ENCODE measurements at regions not wholly inside any gene's neighbourhood (a gene's known extent, or its start where the extent isn't known, plus 50 kb on each side); places are given as distances from the start of the nearest gene placed in this dataset.
"Not testable (repeated sequence)": the region's sequence is repeated elsewhere in the genome, so short reads cannot be mapped to it uniquely, and the experiment has no call there.

DNA sequence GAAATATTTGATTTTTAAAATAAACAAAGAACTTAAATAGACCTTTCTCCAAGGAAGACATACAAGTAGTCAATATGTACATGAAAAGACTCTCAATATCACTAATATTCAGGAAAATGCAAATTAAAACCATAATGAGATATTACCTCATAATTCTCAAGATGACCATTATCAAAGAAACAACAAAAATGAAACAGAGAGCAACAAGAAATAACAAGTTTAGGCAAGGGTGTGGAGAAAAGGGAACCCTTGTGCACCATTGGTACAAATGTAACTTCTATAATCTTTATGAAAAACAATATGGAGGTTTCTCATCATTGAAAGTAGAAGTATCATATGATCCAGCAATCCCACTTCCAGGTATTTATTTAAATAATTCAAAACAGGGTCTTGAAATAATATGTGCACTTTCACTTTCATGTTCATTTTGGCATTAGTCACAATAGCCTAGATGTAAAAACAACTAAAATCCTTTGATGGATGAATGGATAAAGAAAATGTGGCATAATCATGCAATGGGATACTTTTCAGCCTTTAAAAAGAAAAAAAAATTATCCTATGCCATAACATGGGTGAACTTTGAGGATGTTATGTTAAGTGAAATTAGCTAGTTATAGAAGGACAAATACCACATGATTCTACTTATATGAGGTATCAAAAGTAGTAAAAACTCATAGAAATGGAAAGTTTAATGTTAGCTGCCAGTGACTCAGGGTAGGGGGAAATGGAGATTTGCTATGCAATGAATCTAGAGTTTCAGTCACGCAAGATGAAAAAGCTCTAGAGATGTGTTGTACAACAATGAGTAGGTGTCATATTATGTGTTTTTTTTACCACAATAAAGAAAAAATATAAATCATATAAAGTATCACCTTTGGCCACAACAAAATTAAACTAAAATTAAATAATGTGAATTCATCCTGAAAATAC, 114.5 kb upstream of the LYPLAL1 start:
- DNase-seq (ENCODE audit: low read depth) = no peak

DNA sequence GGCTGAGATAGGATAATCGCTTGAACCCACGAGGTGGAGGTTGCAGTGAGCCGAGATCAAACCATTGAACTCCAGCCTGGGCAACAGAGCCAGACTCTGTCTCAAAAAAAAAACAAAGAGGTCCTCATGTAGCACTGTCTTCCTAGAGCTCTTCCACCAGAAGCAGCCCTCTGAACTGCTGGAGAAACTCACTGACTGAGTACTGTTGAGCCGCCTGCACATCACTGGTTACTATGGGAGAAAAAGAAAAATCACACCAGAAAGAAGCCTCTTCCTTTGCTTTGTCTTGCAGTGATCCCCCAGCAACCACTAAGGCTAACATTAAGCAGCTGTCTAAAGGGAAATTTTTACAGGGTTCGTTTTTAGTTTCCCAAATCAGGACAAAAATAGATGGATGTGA, 112.9 kb upstream of the LYPLAL1 start:
- no peak for DNase-seq (ENCODE audit: low read depth)

DNA sequence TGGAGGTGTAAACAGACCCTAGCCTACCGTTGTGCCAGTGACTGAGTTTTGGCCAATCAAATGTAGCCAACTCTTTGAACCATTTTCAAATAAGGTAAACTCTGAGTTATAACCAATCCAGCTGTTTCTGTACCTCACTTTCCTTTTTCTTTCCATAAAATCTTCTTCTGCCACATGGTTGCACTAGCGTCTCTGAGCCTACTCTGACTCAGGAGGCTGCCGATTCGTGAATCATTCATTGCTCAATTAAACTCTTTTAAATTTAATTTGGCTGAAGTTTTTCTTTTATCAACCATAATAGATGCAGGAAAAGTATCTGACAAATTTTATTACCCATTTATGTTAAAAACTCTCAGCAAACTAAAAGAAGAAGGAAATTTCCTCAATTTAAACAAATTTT, 111.5 kb upstream of the LYPLAL1 start:
- DNase-seq (ENCODE audit: low read depth) = no peak

DNA sequence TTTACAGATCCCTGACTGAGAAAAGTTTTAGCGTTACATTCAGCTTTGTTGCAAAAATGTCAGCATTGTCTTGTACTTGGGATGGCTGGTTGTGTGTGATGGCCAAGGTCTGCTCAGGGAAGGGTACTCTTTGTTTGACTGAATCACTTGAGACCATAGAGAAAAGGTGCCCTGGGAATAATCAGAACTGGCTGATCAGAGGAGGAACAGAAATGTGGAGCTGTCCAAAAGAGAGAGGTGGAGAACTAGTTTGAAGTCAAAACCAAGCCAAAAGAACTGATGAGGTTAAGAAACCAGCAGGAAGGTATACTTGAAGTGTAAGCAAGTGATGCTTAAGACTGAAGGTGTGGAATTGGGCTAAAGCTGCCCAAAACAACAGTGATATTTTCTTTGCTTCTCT, 107.6 kb upstream of the LYPLAL1 start:
- no peak for DNase-seq (ENCODE audit: low read depth)

DNA sequence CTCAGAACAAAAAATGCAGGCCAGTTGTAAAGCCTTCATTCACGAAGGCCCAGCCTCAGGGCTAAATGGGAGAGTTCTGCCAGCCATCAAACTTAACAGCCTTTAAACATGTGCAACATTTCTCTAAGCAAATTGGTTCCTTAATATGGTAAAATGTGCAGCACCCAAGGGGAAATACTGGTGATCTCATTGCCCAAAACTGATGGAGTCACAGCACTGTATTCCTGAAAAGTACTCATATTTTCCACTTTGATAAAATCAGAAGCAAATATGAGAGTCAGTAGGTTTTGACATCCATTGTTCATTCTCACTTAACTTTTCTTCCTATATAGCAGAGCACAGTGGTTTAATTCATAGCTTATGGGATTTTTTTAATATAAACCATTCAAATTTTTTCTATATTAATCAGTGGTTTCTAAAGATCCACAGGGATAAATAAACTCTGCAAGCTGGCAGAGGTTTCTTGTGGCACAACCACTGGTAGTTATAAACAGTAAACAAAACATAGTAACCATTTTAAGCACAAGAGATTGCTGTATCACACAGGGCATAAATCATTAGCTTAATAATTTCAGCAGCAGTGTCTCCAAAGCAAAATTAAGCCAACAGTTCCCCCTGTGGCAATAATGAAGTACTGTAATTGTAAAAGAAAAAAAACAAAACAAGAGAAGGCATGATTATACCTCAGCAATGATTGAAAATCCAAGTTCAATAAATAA, 106.9 kb upstream of the LYPLAL1 start:
- DNase-seq (ENCODE audit: low read depth) = no peak

DNA sequence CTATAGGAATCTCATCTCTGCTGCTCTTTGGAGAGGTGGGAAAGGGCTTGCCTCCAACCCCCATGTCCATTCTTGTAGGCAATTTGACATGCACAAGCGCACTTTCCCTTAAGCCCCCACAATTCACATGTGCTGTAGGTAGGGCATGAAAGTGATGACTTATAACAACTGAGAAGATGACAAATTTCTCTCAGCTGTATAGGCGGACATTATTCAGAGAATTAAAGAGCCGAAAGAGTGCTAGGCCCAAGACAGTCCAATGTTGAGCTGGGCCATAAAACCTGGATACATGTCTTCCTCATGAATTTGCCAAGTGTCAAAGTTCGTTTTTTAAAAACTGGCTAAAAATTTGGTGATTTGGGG, 106.3 kb upstream of the LYPLAL1 start:
- DNase-seq (ENCODE audit: low read depth) = no peak

DNA sequence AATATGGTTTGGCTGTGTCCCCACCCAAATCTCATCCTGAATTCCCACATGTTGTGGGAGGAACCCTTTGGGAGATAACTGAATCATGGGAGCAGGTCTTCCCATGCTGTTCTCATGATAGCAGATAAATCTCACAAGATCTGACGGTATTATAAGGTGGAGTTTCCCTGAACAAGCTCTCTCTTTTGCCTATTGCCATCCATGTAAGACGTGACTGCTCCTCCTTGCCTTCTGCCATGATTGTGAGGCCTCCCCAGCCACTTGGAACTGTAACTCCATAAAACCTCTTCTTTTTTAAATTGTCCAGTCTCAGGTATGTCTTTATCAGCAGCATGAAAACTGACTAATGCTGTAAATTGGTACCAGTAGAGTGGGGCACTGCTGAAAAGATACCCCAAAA, 103.3 kb upstream of the LYPLAL1 start:
- DNase-seq (ENCODE audit: low read depth) = not testable (repeated sequence)

DNA sequence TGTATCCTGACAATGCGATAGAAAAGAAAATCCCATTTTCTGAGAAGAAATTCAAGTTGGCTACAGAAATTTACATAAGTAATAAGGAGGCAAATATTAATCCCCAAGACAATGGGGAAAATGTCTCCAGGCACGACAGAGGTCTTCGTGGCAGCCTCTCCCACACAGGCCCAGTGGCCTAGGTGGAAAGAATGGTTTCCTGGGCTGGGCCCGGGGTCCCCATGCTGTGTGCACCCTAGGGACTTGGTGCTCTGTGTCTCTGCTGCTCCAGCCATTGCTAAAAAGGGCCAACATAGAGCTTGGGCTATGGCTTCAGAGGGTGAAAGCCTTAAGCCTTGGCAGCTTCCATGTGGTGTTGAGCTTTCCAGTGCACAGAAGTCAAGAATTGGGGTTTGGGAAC, 102.5 kb upstream of the LYPLAL1 start:
- no peak for DNase-seq (ENCODE audit: low read depth)

DNA sequence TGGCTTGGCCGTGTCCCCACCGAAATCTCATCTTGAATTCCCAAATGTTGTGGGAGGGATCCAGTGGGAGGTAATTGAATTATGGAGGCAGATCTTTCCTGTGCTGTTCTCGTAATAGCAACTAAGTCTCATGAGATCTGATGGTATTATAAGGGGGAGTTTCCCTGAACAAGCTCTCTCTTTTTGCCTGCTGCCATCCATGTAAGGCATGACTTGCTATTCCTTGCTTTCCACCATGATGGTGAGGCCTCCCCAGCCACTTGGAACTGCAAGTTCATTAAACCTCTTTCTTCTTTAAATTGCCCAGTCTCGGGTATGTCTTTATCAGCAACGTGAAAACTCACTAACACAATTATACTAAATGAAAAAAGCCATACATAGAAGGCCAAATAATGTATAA, 101.3 kb upstream of the LYPLAL1 start:
- no peak for DNase-seq (ENCODE audit: low read depth)

DNA sequence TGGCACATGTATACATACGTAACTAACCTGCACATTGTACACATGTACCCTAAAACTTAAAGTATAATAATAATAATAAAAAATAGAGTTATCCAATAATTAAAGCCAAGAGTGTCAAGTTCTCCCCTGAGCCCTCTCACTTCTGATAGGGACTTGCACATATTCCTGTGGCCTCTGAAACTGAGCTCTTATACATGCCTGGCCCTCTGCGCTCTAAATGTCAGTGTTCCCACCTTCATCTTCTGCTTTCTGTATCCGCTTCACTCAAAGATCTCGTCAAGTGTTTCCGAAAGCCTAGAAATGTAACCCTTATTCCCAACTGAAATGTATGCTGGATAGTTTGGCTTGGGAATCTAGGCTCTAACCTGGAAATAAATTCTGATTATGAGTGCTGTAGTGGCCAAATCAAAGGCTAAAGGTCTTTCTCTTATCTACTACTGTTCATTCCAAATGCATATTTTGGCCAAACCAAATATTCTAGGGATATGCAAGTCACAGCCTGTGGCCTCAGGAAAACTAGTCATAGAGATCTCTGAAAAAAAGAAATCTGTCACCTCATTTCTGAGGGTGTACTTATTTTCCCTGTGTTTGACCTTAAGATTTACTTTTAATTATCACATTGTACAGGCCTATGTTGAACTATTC, 99.5 kb upstream of the LYPLAL1 start:
- DNase-seq (ENCODE audit: low read depth) = no peak

DNA sequence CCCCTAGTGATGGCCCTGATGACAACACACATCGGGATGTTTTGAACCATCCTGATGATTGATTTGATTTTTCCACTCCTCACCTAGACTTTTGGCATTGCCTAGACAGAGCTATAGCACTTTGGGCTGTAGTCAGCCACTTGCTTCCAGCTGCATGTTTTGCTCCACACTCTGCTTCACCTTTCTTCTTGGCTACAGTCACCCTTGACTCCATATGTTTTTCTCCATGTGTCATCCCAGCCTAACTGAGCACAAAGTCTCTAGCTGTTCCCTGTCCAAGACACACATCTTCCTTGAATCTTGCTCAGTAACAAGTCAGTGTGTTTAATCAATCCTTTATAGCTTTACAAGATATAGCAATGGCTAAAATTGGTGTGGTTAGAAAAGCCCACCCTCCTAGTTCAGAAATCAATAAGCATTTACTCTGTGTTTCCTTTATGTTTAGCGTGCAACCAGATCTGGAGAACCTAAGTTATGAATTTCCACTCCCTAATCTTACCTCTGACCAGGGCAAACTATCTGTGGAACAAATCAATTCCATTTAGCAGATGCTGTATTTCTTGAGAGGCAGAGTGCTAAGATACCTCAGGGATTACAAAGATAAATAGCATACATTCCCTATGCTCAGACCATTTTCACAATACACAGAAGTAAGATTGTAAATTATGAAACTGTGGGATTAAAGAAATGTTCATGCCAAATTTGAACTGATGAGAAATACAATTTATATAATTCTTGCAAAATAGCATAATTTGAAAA, 98.4 kb upstream of the LYPLAL1 start:
- no peak for DNase-seq (ENCODE audit: low read depth)

DNA sequence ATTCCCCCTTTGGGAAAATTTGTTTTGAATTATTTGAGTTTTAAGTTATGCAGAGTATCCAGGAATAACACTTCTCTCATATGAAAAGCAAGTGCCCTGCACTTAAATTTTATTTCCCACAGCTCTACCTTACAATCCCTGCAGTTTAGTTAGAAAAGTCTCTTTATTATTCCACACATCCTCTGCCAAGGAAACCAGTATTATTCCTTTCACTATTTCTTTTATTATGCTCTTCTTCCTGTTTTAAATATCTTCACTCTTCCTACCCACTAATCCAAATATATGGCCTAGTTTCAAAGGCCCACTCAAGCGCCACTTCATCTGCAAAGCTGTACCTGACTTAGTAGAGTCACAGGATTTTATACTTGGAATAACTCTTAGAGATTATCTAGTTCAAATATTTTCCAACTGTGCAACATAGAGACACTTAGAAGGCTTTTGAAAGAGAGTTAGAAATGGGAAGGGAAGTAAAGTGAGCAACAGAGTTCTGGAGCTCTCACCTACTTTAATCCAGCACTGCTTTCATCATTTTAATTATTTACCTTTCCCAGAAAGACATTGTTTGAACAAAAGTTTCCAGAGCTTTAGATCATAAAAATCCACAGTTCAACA, 97.2 kb upstream of the LYPLAL1 start:
- DNase-seq (ENCODE audit: low read depth) = no peak

DNA sequence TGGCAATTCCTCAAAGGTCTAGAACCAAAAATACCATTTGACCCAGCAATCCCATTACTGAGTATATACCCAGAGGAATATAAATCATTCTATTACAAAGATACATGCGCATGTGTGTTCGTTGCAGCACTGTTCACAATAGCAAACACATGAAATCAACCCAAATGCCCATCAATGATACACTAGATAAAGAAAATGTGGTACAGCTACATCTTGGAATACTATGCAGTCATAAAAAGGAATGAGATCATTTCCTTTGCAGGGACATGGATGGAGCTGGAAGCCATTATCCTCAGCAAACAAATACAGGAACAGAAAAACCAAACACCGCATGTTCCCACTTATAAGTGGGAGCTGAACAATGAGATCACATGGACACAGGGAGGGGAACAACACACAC, 95.9 kb upstream of the LYPLAL1 start:
- DNase-seq (ENCODE audit: low read depth) = not testable (repeated sequence)

DNA sequence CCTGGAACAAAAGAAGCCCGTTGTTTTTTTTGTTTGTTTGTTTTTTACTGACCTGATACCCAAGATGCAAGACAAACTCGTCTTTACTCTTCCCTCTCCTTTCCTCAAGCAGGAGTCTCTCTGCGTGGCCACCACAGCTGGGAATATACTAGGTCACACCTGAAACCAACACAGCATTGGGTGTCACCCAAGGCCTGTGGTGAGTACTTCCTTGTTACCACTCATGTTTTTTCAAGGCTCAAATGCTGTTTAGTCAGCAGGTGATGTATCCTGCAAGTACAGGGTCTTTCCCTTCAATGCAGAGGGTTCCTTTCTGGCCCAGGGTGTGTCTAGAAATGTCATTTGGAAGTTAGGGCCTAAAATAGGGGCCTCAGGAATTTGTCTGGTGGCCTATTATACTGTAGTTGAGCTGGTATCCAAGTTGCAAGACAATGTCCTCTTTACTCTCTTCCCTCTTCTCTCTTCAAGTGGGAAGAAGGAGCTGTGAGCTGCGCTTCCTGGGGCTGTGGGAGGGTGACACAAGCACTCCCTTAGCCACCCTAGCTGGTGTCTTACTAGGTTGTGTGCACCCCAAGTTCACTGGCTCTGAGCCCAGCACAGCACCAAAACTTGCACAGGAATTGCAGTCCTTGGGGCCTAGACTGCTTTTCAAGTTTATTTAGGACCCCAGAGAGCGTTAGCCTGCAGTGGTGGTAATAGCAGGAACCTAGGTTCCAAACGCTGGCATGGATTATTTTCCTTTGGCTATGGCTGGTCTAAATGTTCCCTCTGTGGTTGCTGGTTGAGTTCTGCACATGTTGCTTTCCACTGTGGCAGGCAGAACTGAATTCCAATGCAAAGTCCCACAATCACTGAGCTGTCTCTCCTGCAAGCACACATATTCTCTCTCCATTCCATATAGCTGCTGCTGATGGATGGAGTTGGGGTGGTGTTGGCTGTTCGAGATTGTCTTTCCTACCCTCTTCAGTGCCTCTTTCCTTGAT, 91.4 kb upstream of the LYPLAL1 start:
- no peak for DNase-seq (ENCODE audit: low read depth)

DNA sequence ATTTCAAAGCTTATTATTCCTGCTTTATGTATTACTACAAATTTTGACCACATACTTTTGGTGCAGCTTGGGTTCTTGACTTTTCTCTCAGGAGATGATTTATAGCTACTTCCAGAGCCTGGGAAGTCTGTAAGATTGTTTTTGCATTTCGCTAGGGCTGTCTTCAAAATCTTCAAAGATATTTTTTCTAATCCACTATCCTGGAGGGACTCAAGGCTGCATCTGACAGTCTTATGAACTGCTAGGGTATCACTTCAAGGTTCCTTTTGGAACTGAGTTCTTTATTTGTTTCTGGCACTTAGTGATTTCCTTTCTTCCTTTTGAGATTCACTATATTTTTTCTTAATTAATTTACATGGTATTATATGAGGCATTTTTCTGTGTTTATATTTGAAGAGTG, 90.0 kb upstream of the LYPLAL1 start:
- no peak for DNase-seq (ENCODE audit: low read depth)

DNA sequence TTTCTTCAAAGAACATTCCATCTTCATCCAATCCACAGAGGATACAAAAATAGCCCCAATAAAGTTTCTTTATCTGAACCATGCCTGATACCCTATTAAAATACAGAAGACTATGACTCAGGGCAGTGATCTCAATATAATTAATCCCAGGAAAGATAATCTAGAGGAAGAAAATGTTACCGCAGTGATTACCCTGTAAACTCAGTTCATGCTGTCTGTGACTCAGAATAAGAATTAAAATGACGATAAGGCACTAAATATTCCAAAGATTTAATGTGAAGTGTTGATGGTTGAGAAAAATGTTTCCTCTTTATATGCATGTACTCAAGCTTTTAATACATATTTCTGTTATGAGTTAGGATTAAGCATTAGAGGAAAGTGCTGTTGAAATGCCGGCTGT, 88.6 kb upstream of the LYPLAL1 start:
- no peak for DNase-seq (ENCODE audit: low read depth)

DNA sequence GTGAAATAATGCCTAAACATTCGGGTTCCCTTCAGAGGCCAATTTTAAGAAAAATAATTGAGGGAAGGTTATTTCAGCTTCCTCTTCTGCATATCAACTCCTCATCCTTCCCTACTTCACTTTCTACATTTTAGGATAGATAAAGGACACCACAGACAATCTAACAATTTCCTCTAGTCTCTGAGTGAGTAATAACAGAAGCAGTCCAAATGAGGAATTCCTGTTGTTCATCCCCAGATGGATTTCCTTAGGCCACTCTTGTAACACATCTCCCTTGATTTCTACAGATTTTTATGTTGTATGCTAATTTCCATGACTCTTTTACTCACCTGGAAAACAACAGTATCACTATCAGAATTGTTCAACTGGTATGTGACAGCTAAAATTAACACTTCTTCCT, 87.7 kb upstream of the LYPLAL1 start:
- no peak for DNase-seq (ENCODE audit: low read depth)

DNA sequence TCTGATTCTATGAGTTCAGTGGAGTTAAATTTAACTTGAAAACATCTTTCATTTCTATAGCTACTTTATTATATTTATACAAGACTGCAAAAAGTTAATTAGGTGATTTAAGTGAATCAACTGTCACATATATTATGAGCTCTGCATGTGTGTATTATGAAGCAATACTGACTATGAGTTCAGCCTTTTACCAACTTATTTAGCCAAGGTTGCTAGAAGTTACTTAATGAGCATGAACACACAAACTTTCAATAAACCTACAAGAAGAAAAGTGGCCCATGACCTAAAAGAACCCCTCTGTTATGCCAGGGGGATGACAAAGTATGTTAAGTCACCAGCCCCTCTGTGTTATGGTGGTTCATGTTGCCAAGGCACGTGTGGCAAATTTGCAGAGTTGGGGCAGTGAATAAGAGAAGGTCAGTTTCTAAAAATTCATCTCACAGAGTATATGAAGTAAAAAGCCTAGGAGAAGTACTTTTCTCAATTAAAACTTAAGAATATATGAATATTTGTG, 86.7 kb upstream of the LYPLAL1 start:
- DNase-seq (ENCODE audit: low read depth) = no peak

DNA sequence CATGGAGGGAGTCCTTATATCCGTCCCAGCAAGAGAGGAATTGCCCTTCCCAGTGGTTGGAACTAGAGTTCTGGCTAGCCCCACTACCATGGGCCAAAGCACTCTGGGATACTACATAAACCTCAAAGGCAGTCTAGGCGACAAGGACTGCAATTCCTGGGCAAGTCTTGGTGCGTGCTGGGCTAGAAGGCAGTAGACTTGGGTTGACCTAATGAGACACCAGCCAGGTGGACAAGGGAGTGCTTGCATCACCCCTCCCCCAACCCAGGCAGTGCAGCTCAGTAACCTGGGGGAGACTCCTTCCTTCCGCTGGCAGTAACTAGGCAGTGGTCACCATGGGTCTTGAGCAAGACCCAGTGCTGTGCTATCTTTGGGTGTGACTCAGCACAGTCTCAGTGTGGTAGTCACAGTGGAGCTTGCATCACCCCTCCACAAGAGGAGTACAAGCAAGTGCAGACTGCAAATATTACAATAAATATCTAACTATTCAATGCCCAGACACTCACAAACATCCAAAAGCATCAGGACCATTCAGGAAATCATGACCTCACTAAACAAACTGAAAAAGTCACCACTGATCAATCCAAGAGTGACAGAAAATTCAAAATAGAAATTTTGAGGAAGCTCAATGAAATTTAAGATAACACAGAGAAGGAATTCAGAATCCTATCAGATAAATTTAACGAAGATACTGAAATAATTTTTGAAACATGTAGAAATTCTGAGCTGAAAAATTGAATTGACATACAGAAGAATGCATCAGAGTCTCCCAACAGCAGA, 84.7 kb upstream of the LYPLAL1 start:
- no peak for DNase-seq (ENCODE audit: low read depth)

DNA sequence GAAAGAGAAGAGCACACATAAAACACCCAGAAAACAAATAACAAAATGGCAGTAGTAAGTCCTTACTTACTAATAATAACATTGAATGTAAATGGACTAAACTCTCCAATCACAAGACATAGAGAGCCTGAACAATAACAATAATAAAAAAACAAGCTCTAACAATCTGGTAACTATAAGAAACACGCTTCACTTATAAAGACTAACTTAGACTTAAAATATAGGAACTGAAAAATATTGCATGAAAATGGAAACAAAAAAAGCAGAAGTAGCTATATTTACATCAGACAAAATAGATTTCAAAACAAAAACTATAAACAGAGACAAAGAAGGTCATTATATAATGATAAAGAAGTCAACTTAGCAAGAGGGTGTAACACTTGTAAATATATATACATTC, 83.1 kb upstream of the LYPLAL1 start:
- no peak for DNase-seq (ENCODE audit: low read depth)

Measured in stimulated activated CD8-positive, alpha-beta memory T cell treated with anti-CD3 and anti-CD28 coated beads, Interleukin-15, amount 100 ng/mL, for 24 hours (primary cell).